ENCODE measurements at regions not wholly inside any gene's neighbourhood (a gene's known extent, or its start where the extent isn't known, plus 50 kb on each side); places are given as distances from the start of the nearest gene placed in this dataset.
A peak's percentile ranks its signal among the peaks of the same experiment; 100 is the strongest.
"Not testable (repeated sequence)": the region's sequence is repeated elsewhere in the genome, so short reads cannot be mapped to it uniquely, and the experiment has no call there.

DNA sequence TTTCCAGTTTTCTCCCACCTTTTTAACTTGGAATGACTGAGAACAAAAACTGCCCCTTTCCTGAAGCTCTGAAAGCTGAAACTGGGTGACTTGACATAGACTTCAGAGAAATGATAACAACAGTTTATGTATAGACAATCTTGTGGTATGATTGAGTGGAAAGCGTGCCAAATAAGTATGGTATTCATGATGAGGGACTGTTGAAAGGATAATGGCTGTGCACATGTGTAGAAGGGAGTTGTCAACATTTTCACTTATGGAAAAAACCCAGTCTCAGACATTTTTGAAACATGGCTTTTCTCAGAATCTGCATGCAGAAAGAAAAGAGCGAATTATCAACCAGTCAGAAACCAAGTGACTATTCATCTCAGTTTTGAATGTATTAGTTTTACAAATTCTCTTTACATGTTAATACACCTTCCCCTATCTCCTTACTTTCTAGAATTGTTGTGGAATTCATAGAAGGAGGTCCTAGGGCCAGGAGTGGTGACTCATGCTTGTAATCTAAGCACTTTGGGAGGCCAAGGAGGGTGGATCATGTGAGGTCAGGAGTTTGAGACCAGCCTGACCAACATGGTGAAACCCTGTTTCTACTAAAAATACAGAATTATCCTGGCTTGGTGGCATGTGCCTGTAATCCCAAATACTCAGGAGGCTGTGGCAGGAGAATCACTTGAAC is 261.2 kb downstream of the S1PR1 start:
- no peak for TF ChIP-seq EZH2 (IDR thresholded peaks at IDR 0.05; ENCODE audit: borderline replicate concordance, low read depth, low read length, poor library complexity, severe bottlenecking)
- TF ChIP-seq, protein P1, sequence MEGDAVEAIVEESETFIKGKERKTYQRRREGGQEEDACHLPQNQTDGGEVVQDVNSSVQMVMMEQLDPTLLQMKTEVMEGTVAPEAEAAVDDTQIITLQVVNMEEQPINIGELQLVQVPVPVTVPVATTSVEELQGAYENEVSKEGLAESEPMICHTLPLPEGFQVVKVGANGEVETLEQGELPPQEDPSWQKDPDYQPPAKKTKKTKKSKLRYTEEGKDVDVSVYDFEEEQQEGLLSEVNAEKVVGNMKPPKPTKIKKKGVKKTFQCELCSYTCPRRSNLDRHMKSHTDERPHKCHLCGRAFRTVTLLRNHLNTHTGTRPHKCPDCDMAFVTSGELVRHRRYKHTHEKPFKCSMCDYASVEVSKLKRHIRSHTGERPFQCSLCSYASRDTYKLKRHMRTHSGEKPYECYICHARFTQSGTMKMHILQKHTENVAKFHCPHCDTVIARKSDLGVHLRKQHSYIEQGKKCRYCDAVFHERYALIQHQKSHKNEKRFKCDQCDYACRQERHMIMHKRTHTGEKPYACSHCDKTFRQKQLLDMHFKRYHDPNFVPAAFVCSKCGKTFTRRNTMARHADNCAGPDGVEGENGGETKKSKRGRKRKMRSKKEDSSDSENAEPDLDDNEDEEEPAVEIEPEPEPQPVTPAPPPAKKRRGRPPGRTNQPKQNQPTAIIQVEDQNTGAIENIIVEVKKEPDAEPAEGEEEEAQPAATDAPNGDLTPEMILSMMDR (conservative IDR thresholded peaks at IDR 0.05; ENCODE audit: low read depth, low read length) = no peak
- no peak for DNase-seq (ENCODE audit: low spot score)
- no peaks in the 10 kb centered on the region for H3K4me1 ChIP-seq (ENCODE audit: insufficient read depth, low read length, poor library complexity, severe bottlenecking)
- H3K36me3 ChIP-seq (ENCODE audit: insufficient read depth, low read length, poor library complexity, severe bottlenecking) = no peaks in the 10 kb centered on the region
- no peak overlapping the region for H3K4me3 ChIP-seq (ENCODE audit: low read depth, low read length, poor library complexity, severe bottlenecking)
- no peaks in the 10 kb centered on the region for H3K27me3 ChIP-seq (replicated peaks; ENCODE audit: insufficient read depth, low read depth, low read length, poor library complexity)
- CTCF ChIA-PET = no interaction called here
- no peaks in the 10 kb centered on the region for H3K9me3 ChIP-seq (ENCODE audit: low read depth, low read length, poor library complexity, severe bottlenecking)
- H3K27ac ChIP-seq (ENCODE audit: low read depth, low read length, poor library complexity, severe bottlenecking) = no peak overlapping the region
- no TSS peak for BruUV-seq (replicated peaks)
- POLR2A ChIA-PET (ENCODE audit: low non-redundant PET) = no interaction called here
- intact Hi-C loops (cut with micrococcal nuclease; ENCODE audit: unreplicated experiment) = no loop called here

DNA sequence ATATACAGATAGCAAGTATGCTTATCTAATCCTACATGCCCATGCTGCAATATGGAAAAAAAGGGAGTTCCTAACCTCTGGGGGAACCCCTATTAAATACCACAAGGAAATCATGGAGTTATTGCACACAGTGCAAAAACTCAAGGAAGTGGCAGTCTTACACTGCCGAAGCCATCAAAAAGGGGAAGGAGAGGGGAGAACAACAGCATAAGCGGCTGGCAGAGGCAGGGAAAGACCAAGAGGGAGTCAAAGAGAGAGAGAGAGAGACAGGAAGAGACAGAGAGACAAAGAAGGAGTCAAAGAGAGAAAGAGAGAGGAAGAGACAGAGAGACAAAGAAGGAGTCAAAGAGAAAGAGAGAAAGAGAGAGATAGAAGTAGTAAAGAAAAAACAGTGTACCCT is 267.3 kb downstream of the S1PR1 start:
- BruUV-seq (replicated peaks); POLR2A ChIA-PET (ENCODE audit: low non-redundant PET); H3K4me3 ChIP-seq (ENCODE audit: low read depth, low read length, poor library complexity, severe bottlenecking); H3K27ac ChIP-seq (ENCODE audit: low read depth, low read length, poor library complexity, severe bottlenecking); H3K9me3 ChIP-seq (ENCODE audit: low read depth, low read length, poor library complexity, severe bottlenecking); CTCF ChIA-PET; H3K36me3 ChIP-seq (ENCODE audit: insufficient read depth, low read length, poor library complexity, severe bottlenecking); DNase-seq (ENCODE audit: low spot score); H3K27me3 ChIP-seq (replicated peaks; ENCODE audit: insufficient read depth, low read depth, low read length, poor library complexity); H3K4me1 ChIP-seq (ENCODE audit: insufficient read depth, low read length, poor library complexity, severe bottlenecking): not testable (repeated sequence)
- intact Hi-C loops (cut with micrococcal nuclease; ENCODE audit: unreplicated experiment) = loop anchor here (10.0 kb wide), 1 partner anchor 1461 kb away; no protein-coding TSS in a partner anchor

- H3K4me3 ChIP-seq (ENCODE audit: low read depth, low read length, poor library complexity, severe bottlenecking); POLR2A ChIA-PET (ENCODE audit: low non-redundant PET); H3K27ac ChIP-seq (ENCODE audit: low read depth, low read length, poor library complexity, severe bottlenecking); H3K27me3 ChIP-seq (replicated peaks; ENCODE audit: insufficient read depth, low read depth, low read length, poor library complexity); CTCF ChIA-PET; H3K4me1 ChIP-seq (ENCODE audit: insufficient read depth, low read length, poor library complexity, severe bottlenecking); H3K36me3 ChIP-seq (ENCODE audit: insufficient read depth, low read length, poor library complexity, severe bottlenecking); BruUV-seq (replicated peaks); DNase-seq (ENCODE audit: low spot score); H3K9me3 ChIP-seq (ENCODE audit: low read depth, low read length, poor library complexity, severe bottlenecking): not testable (repeated sequence)
- intact Hi-C loops (cut with micrococcal nuclease; ENCODE audit: unreplicated experiment) = loop anchor here (10.0 kb wide), 1 partner anchor 1460 kb away; no protein-coding TSS in a partner anchor
Observed at GRCh38 chr1:101505240-101505639, 268.4 kb downstream of the S1PR1 start.

- Histone ChIP-seq H3K4me3 (ENCODE audit: low read depth, low read length, poor library complexity, severe bottlenecking) (no peak overlapping the region), H3K9me3 (ENCODE audit: low read depth, low read length, poor library complexity, severe bottlenecking) (no peaks in the 10 kb centered on the region), H3K4me1 (ENCODE audit: insufficient read depth, low read length, poor library complexity, severe bottlenecking) (no peaks in the 10 kb centered on the region), H3K27me3 (replicated peaks; ENCODE audit: insufficient read depth, low read depth, low read length, poor library complexity) (no peaks in the 10 kb centered on the region), H3K36me3 (ENCODE audit: insufficient read depth, low read length, poor library complexity, severe bottlenecking) (no peaks in the 10 kb centered on the region), H3K27ac (ENCODE audit: low read depth, low read length, poor library complexity, severe bottlenecking) (no peak overlapping the region)
- TF ChIP-seq, protein P1 (conservative IDR thresholded peaks at IDR 0.05; ENCODE audit: low read depth, low read length) = peak; percentile 82
- no peak for TF ChIP-seq EZH2 (IDR thresholded peaks at IDR 0.05; ENCODE audit: borderline replicate concordance, low read depth, low read length, poor library complexity, severe bottlenecking)
- ChIA-PET CTCF (interaction anchor here (1.0 kb wide), 1 partner anchor 13 kb away, joined by 3 read pairs; no protein-coding TSS in a partner anchor), POLR2A (ENCODE audit: low non-redundant PET) (no interaction called here)
- peak; percentile 75 for DNase-seq (ENCODE audit: low spot score)
- intact Hi-C loops (cut with micrococcal nuclease; ENCODE audit: unreplicated experiment) = loop anchor here (10.0 kb wide), 1 partner anchor 1458 kb away; no protein-coding TSS in a partner anchor
- no TSS peak for BruUV-seq (replicated peaks)
Observed at GRCh38 chr1:101506541-101507164, 269.8 kb downstream of the S1PR1 start.
